Keratinocyte (primary cell): ENCODE measurements at regions not wholly inside any gene's neighbourhood (a gene's known extent, or its start where the extent isn't known, plus 50 kb on each side); places are given as distances from the start of the nearest gene placed in this dataset.
"Not testable (repeated sequence)": the region's sequence is repeated elsewhere in the genome, so short reads cannot be mapped to it uniquely, and the experiment has no call there.

Experiments used
- DNase-seq: peaks from one replicate; pipeline ENCODE4 v3.0.0-alpha.2; 2011; ENCODE audit warnings: low read depth, missing footprints, low spot score
- FAIRE-seq: peaks from 2 replicates; lab custom pipeline; 2011; peaks lifted over from hg19 to GRCh38; lab: Jason Lieb, UNC
- H2AFZ ChIP-seq: 2 replicates; pipeline ENCODE4 v1.6.0; 2012; ENCODE audit warnings: low read length, control low read depth, inconsistent platforms; ENCODE audit not compliant: control insufficient read depth
- H3K27ac ChIP-seq: 2 replicates; pipeline ENCODE4 v1.5.1; 2011; ENCODE audit warnings: low read length; ENCODE audit not compliant: control insufficient read depth, insufficient read depth
- H3K27me3 ChIP-seq: 3 replicates; pipeline ENCODE4 v1.6.0; 2011; ENCODE audit warnings: low read length; ENCODE audit not compliant: control insufficient read depth, insufficient read depth; ENCODE audit errors: extremely low read depth
- H3K36me3 ChIP-seq, 2 experiments: 2 replicates in 1 of 2; 3 replicates in 1 of 2; pipeline ENCODE4 v1.5.1; 2011; ENCODE audit warnings: low read length in 2 of 2, mild to moderate bottlenecking in 1 of 2; ENCODE audit not compliant: control insufficient read depth in 2 of 2, insufficient read depth in 2 of 2; ENCODE audit errors: extremely low read depth in 1 of 2
- H3K4me1 ChIP-seq: 3 replicates; pipeline ENCODE4 v1.5.1; 2011; ENCODE audit warnings: low read length; ENCODE audit not compliant: control insufficient read depth, insufficient read depth; ENCODE audit errors: extremely low read depth
- H3K4me2 ChIP-seq: 3 replicates; pipeline ENCODE4 v1.6.0; 2011; ENCODE audit warnings: low read depth, low read length; ENCODE audit not compliant: control insufficient read depth, insufficient read depth; ENCODE audit errors: extremely low read depth
- H3K4me3 ChIP-seq, 3 experiments: fragments of 200-600 bp in 1 of 3; sonication (generic) in 1 of 3; 2 replicates in 2 of 3; 3 replicates in 1 of 3; pipeline ENCODE4 v1.5.1; 2011 to 2016; ENCODE audit warnings: low read length in 3 of 3, mild to moderate bottlenecking in 3 of 3, control low read depth in 2 of 3, inconsistent platforms in 1 of 3, low read depth in 1 of 3, mixed read lengths in 1 of 3, mixed run types in 1 of 3, moderate library complexity in 1 of 3; ENCODE audit not compliant: control insufficient read depth in 2 of 3, insufficient read depth in 2 of 3; ENCODE audit errors: extremely low read depth in 1 of 3
- H3K79me2 ChIP-seq: 2 replicates; pipeline ENCODE4 v1.6.0; 2012; ENCODE audit warnings: low read length; ENCODE audit not compliant: control insufficient read depth, insufficient read depth
- H3K9ac ChIP-seq: 3 replicates; pipeline ENCODE4 v1.6.0; 2011; ENCODE audit warnings: low read length; ENCODE audit not compliant: control insufficient read depth, insufficient read depth; ENCODE audit errors: extremely low read depth
- H3K9me1 ChIP-seq: 3 replicates; pipeline ENCODE4 v1.6.0; 2011; ENCODE audit warnings: low read length; ENCODE audit not compliant: control insufficient read depth, insufficient read depth; ENCODE audit errors: extremely low read depth
- H3K9me3 ChIP-seq: 2 replicates; pipeline ENCODE4 v1.5.1; 2012; ENCODE audit warnings: low read depth, low read length; ENCODE audit not compliant: control insufficient read depth
- H4K20me1 ChIP-seq: 3 replicates; pipeline ENCODE4 v1.6.0; 2011; ENCODE audit warnings: low read length; ENCODE audit not compliant: control insufficient read depth, insufficient read depth; ENCODE audit errors: extremely low read depth
- CTCF ChIP-seq, 3 experiments: IDR thresholded peaks in 1 of 3; conservative IDR thresholded peaks in 1 of 3; optimal IDR thresholded peaks in 1 of 3; 2 replicates in 2 of 3; 3 replicates in 1 of 3; pipeline versions ENCODE3 to v1.5.1; 2011; ENCODE audit warnings: low read length in 3 of 3, mild to moderate bottlenecking in 3 of 3, moderate library complexity in 2 of 3, control low read depth in 1 of 3, inconsistent platforms in 1 of 3; ENCODE audit not compliant: insufficient read depth in 2 of 3; ENCODE audit errors: extremely low read depth in 1 of 3
- EZH2 ChIP-seq: IDR thresholded peaks from one replicate; pipeline ENCODE4 v1.6.1; 2012; ENCODE audit warnings: inconsistent platforms, mild to moderate bottlenecking, low read length, moderate library complexity
- dilution Hi-C: fragments of 300-500 bp; cut with MboI; formaldehyde crosslinking; loops from one replicate; pipeline ENCODE4 v1.7.0; 2020; ENCODE audit warnings: low sequenced_read_pairs; ENCODE audit not compliant: extremely low pct_ligation_motif_present

DNA sequence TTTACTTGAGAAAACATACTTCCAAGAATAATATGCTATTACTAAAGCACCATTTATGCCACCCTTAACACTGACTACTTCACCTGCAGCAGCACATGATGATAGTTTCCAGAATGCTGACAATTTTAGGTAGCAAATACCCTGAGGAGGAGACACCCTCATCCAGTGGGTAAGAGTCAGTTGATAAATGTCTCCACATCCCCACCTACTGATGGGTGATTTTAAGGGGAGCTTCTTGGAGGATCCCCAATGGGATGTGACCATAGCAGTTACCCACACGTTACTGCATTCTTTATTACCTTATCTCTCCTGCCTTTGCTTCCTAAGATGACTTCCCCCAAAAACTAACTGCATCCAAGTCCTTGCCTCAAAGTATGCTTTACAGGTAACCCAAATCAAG is 131.2 kb upstream of the SMARCAD1 start:
- Histone ChIP-seq H3K36me3 (no peaks in the 10 kb centered on the region), H3K9me1 (no peaks in the 10 kb centered on the region), H2AFZ (no peak overlapping the region), H3K9ac (no peak overlapping the region), H3K4me1 (no peaks in the 10 kb centered on the region), H3K79me2 (no peaks in the 10 kb centered on the region), H4K20me1 (no peaks in the 10 kb centered on the region), H3K4me3 (no peak overlapping the region), H3K27me3 (no peaks in the 10 kb centered on the region), H3K4me2 (no peak overlapping the region), H3K9me3 (no peaks in the 10 kb centered on the region), H3K27ac (no peak overlapping the region)
- dilution Hi-C loops, result no loop called here
- FAIRE-seq (no peak), DNase-seq (no peak)
- TF ChIP-seq CTCF (optimal IDR thresholded peaks at IDR 0.05 in 1 of 3, IDR thresholded peaks at IDR 0.05 in 1 of 3, conservative IDR thresholded peaks at IDR 0.05 in 1 of 3; ENCODE audit: extremely low read depth in 1 of 3, insufficient read depth in 2 of 3, low read length in 3 of 3) (no peak), EZH2 (no peak)

DNA sequence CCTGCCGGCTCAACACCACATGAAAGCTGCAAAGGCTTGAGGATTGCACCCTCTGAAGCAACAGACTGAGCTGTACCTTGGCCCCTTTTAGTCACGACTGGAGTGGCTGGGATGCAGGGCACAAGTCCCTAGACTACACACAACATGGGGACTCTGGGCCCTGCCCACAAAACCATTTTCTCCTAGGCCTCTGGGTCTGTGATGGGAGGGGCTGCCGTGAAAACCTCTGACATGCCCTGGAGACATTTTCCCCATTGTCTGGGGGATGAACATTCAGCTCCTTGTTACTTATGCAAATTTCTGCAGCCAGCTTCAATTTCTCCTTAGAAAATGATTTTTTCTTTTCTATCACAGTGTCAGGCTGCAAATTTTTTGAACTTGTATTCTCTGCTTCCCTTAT is 123.5 kb upstream of the SMARCAD1 start:
- Histone ChIP-seq H3K4me1 (no peaks in the 10 kb centered on the region), H3K36me3 (no peaks in the 10 kb centered on the region), H3K79me2 (no peaks in the 10 kb centered on the region), H3K4me2 (no peak overlapping the region), H3K4me3 (no peak overlapping the region), H3K27me3 (no peaks in the 10 kb centered on the region), H3K9me3 (no peaks in the 10 kb centered on the region), H4K20me1 (no peaks in the 10 kb centered on the region), H3K9ac (no peak overlapping the region), H3K9me1 (no peaks in the 10 kb centered on the region), H3K27ac (no peak overlapping the region), H2AFZ (no peak overlapping the region)
- FAIRE-seq (no peak), DNase-seq (no peak)
- no peak for TF ChIP-seq EZH2
- no peak for TF ChIP-seq CTCF (optimal IDR thresholded peaks at IDR 0.05 in 1 of 3, IDR thresholded peaks at IDR 0.05 in 1 of 3, conservative IDR thresholded peaks at IDR 0.05 in 1 of 3; ENCODE audit: extremely low read depth in 1 of 3, insufficient read depth in 2 of 3, low read length in 3 of 3)
- dilution Hi-C loops, result no loop called here

- not testable (repeated sequence) for H3K27ac ChIP-seq
Observed at GRCh38 chr4:94099141-94099540, 108.5 kb upstream of the SMARCAD1 start.

More at GRCh38 chr4:94099141-94099540, 108.5 kb upstream of the SMARCAD1 start:
- FAIRE-seq, H4K20me1 ChIP-seq, H3K9me3 ChIP-seq, H3K9me1 ChIP-seq, H3K4me3 ChIP-seq, H3K79me2 ChIP-seq, H3K27me3 ChIP-seq, H2AFZ ChIP-seq, H3K9ac ChIP-seq, dilution Hi-C loops, H3K4me2 ChIP-seq, DNase-seq, H3K36me3 ChIP-seq, H3K4me1 ChIP-seq: not testable (repeated sequence)
